ENCODE measurements at regions not wholly inside any gene's neighbourhood (a gene's known extent, or its start where the extent isn't known, plus 50 kb on each side); places are given as distances from the start of the nearest gene placed in this dataset.

DNA sequence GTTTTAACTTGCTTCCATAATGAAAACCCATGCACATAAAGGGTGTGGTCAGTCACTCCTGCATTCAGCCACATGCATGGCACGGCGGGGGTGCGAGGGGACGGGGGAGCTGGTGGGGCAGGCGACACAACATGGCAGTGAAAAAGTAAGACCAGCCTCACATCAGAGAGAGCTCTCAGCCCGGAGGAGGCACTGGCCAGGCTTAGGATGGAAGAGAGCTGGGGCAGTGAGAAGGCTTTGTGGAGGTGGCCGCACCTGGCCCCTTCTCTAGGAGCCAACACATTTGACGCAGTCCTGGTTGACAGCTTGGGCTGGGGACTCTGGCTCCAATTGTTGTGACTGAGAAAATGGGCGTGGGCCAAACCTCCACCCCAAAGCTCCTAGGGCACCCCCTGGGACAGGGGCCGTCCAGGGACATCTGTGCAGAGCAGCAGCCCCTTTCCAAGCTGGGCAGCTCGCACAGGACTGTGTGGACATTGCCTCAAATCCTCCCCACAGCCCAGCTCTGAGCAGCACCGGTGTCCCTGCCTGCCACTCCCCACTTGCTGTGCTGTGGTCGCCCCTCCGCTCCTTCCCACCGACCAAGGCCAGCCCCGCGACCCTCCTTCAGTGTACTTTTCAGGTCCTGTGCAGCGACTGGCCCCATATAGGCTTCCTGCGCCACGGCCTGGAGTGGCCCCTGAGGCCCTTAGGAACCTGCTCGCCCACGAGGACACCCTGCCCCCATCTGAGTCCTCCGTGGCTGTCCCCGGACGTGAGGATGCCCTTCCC, 126.0 kb upstream of the IQSEC1 start:
- TF ChIP-seq CTCF (IDR thresholded peaks at IDR 0.05), result no peak
- TF ChIP-seq POLR2A (IDR thresholded peaks at IDR 0.05), result no peak
